A673 (cell line): ENCODE measurements at regions not wholly inside any gene's neighbourhood (a gene's known extent, or its start where the extent isn't known, plus 50 kb on each side); places are given as distances from the start of the nearest gene placed in this dataset.

Experiments
- CTCF ChIP-seq: fragments of 300-800, 200-600 bp; sonication (generic); conservative IDR thresholded peaks from 2 replicates; pipeline ENCODE4 v1.5.1; 2017; ENCODE audit warnings: low read depth, mild to moderate bottlenecking, antibody characterized with exemption, low read length, moderate library complexity, mixed read lengths
- EZH2 ChIP-seq: fragments of 200-600 bp; sonication (generic); IDR thresholded peaks from 2 replicates; pipeline ENCODE4 v1.6.1; 2017; ENCODE audit warnings: borderline replicate concordance, low read depth, mild to moderate bottlenecking, mixed read lengths, antibody characterized with exemption, low read length; ENCODE audit not compliant: poor library complexity, severe bottlenecking

- TF ChIP-seq CTCF (no peak), EZH2 (no peak)
These were observed 201.7 kb upstream of the BCL6 start for GRCh38 chr3:187946981-187947380.
